ENCODE measurements at regions not wholly inside any gene's neighbourhood (a gene's known extent, or its start where the extent isn't known, plus 50 kb on each side); places are given as distances from the start of the nearest gene placed in this dataset.

DNA sequence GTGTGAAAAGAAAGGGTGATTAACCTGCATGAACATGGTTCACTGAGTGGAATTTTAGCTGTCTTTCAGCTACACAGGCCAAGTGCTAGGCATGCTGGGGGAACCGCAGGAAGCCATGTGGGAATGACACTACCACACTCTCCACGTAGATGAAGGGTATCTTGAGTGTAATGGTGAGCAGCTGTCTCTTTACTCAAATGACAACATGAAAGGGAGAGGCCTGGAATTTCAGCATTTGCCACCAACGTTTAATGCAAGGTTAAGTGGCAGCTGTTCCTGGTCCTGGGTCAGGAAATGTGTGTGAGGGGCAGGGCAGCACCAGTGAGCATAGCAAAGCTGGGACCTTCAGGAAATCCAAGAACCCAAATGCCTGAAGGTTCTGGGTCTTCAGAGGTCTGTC is 588.4 kb downstream of the SLC4A3 start:
- TF ChIP-seq, protein P1, sequence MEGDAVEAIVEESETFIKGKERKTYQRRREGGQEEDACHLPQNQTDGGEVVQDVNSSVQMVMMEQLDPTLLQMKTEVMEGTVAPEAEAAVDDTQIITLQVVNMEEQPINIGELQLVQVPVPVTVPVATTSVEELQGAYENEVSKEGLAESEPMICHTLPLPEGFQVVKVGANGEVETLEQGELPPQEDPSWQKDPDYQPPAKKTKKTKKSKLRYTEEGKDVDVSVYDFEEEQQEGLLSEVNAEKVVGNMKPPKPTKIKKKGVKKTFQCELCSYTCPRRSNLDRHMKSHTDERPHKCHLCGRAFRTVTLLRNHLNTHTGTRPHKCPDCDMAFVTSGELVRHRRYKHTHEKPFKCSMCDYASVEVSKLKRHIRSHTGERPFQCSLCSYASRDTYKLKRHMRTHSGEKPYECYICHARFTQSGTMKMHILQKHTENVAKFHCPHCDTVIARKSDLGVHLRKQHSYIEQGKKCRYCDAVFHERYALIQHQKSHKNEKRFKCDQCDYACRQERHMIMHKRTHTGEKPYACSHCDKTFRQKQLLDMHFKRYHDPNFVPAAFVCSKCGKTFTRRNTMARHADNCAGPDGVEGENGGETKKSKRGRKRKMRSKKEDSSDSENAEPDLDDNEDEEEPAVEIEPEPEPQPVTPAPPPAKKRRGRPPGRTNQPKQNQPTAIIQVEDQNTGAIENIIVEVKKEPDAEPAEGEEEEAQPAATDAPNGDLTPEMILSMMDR (IDR thresholded peaks at IDR 0.05), result no peak
- TF ChIP-seq POLR2A (IDR thresholded peaks at IDR 0.05), result no peak
